Activated T-helper 2 cell treated with anti-CD3 and anti-CD28 coated beads, Interferon-gamma antibody, Interleukin-2, Interleukin-4, amounts not matched to agents 10 μg/mL and 5 μg/mL and 100 μg/mL, durations not matched to agents 14 hours and 24 hours and 36 hours (primary cell): ENCODE measurements at regions not wholly inside any gene's neighbourhood (a gene's known extent, or its start where the extent isn't known, plus 50 kb on each side); places are given as distances from the start of the nearest gene placed in this dataset.

Source experiments
- DNase-seq: peaks from one replicate; pipeline ENCODE4 v3.0.0; 2021; ENCODE audit warnings: low spot score
- H3K27ac Mint-ChIP-seq: one replicate; pipeline ENCODE4 v1.8.0; 2021; ENCODE audit warnings: mixed read lengths
- H3K27me3 Mint-ChIP-seq: one replicate; pipeline ENCODE4 v1.8.0; 2021; ENCODE audit warnings: low read depth, mixed read lengths
- H3K36me3 Mint-ChIP-seq: one replicate; pipeline ENCODE4 v1.8.0; 2021; ENCODE audit warnings: low read depth, mixed read lengths
- H3K4me1 Mint-ChIP-seq: one replicate; pipeline ENCODE4 v1.8.0; 2021; ENCODE audit warnings: low read depth, mixed read lengths
- H3K4me3 Mint-ChIP-seq: one replicate; pipeline ENCODE4 v1.8.0; 2021; ENCODE audit warnings: low read depth, mild to moderate bottlenecking, moderate library complexity, mixed read lengths
- H3K9me3 Mint-ChIP-seq: one replicate; pipeline ENCODE4 v1.8.0; 2021; ENCODE audit warnings: mixed read lengths
- intact Hi-C: fragments of 100-400 bp; cut with micrococcal nuclease; formaldehyde crosslinking; loops from one replicate; pipeline ENCODE4 v1.15.1; 2023

DNA sequence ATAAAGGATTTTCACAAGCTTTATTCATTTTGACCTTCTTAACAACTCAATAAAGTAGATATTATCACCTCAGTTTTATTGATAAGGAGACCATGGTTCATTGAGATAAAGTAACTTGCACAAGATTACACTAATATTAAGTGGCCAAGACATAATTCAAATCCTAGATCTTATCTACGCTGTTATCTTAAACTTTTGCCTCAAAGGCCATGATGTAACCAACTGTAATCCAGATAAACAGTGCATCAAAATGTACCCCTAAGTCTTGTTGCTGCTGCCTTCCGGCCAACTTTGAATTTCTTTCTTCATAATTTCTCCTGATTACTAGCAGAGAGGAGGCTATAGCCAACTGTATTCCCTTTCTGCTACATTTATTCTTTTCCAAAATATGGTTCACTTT lies 1094.8 kb upstream of the PIK3C3 start:
- intact Hi-C loops = no loop called here

DNA sequence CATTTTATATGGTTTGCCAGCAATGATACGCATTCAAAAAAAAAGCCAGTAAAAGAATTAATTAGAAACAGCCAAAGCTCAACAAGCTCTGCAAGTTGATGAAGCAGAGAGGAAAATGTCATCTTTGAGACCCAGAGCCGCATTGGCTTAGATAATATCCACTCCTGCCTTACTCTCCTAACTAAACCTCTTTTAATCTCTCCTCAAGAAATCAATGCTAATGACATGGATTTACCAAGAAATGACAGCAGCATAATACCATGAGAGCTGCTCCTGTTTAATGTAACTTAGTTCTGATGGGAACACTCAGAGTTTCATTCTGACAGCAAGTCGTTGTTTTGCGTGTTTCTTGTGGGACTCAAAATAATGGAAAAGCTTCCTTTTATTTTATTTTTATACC lies 1099.4 kb upstream of the PIK3C3 start:
- no peak overlapping the region for H3K27ac Mint-ChIP-seq
- peaks cover 38% of the 10 kb centered on the region for H3K9me3 Mint-ChIP-seq
- no peaks in the 10 kb centered on the region for H3K4me1 Mint-ChIP-seq
- no peak for DNase-seq
- intact Hi-C loops = no loop called here
- no peak overlapping the region for H3K4me3 Mint-ChIP-seq
- H3K27me3 Mint-ChIP-seq = no peaks in the 10 kb centered on the region
- H3K36me3 Mint-ChIP-seq = no peaks in the 10 kb centered on the region

More for the DNA sequence above, 1094.8 kb upstream of the PIK3C3 start:
- Mint-ChIP-seq H3K4me3 (no peak overlapping the region), H3K36me3 (no peaks in the 10 kb centered on the region), H3K4me1 (no peaks in the 10 kb centered on the region), H3K27me3 (no peaks in the 10 kb centered on the region), H3K9me3 (peaks cover 54% of the 10 kb centered on the region), H3K27ac (no peak overlapping the region)
- DNase-seq = no peak

DNA sequence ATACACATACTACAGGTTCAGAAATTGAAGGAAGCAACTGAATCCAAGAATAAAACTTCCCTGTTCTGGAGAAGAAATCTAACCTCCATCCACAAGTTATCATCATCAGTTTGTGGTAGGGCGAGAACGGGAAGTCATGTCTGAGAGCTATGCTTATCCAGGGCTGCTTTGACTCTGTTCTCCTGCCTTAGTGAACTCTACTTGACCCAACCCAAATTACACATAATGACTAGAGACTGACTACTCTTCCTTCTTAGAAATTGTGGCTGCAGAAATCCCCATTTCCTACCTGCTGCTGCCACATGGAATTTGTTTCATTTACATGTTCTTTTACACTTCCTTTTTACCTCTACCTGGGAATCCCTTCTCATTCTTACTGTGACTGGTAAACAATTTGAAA lies 1102.6 kb upstream of the PIK3C3 start:
- Mint-ChIP-seq H3K4me3 (no peak overlapping the region), H3K27ac (no peak overlapping the region), H3K27me3 (no peaks in the 10 kb centered on the region), H3K9me3 (peaks cover 36% of the 10 kb centered on the region), H3K4me1 (no peaks in the 10 kb centered on the region), H3K36me3 (no peaks in the 10 kb centered on the region)
- DNase-seq = no peak
- intact Hi-C loops = no loop called here

DNA sequence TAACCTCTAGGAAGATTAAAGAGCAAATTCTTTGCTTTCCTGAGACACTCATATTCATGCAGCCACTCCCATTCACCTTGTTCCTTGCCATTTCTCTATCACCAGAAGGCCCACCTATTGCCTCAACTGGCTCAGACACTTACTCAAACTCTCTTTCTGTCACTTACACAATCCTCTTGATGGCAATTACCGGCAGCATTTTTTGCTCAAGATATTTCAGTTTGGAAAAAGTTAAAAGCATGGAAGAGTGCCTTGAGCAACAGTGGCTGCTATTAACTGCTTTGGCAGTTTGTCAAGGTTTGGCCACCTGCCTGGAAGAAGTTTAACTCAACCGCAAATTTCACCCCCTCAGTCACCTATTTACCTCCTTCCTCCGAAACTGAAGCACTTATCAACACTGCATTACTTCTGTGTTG lies 1104.0 kb upstream of the PIK3C3 start:
- no peak overlapping the region for H3K4me3 Mint-ChIP-seq
- H3K4me1 Mint-ChIP-seq = no peaks in the 10 kb centered on the region
- no peaks in the 10 kb centered on the region for H3K36me3 Mint-ChIP-seq
- H3K27ac Mint-ChIP-seq = no peak overlapping the region
- H3K9me3 Mint-ChIP-seq = peaks cover 23% of the 10 kb centered on the region
- intact Hi-C loops = no loop called here
- no peak for DNase-seq
- no peaks in the 10 kb centered on the region for H3K27me3 Mint-ChIP-seq

DNA sequence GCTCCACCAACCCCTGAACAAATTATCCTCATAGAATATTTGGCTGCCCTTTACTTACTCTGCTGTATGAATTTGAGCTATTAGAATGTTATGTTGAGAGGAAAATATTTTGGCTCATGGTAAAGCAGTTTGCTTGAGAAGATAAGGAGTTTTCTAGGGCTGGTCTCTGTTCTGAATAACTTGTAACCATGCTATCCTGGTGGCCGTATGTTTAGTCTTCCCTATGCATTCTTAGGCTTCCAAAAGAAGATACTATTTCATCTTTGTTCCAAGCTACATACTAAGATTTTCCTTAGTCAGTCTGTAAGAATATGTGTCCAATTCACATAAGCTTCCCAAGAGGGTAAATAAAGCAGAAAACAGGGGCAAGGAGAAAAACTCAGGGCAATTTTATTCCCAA lies 1105.1 kb upstream of the PIK3C3 start:
- Mint-ChIP-seq H3K4me1 (no peaks in the 10 kb centered on the region), H3K36me3 (no peaks in the 10 kb centered on the region), H3K27me3 (no peaks in the 10 kb centered on the region), H3K4me3 (no peak overlapping the region), H3K9me3 (peaks cover 14% of the 10 kb centered on the region), H3K27ac (no peak overlapping the region)
- no peak for DNase-seq
- intact Hi-C loops = no loop called here

DNA sequence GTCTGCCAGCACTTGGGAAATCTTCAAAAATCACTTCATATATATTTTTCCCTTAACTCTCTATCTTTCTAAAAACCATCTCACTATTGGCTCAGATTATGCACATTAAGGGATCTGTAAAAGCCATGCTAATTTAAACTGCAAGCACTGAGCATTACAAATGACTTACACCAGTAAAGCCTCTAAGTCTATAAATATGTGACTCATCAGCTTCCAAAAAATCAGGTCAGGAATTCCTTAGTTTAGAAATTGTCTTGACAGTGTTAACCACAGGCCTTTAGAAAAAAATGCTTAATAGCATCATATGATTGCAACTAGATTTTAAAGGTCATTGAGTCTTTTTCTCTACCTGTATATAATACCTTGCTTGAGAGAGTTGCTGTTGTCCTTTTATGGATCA lies 1113.6 kb upstream of the PIK3C3 start:
- Mint-ChIP-seq H3K36me3 (no peaks in the 10 kb centered on the region), H3K27ac (no peak overlapping the region), H3K9me3 (peaks cover 42% of the 10 kb centered on the region), H3K4me3 (no peak overlapping the region), H3K4me1 (no peaks in the 10 kb centered on the region), H3K27me3 (no peaks in the 10 kb centered on the region)
- DNase-seq = no peak
- intact Hi-C loops = no loop called here

DNA sequence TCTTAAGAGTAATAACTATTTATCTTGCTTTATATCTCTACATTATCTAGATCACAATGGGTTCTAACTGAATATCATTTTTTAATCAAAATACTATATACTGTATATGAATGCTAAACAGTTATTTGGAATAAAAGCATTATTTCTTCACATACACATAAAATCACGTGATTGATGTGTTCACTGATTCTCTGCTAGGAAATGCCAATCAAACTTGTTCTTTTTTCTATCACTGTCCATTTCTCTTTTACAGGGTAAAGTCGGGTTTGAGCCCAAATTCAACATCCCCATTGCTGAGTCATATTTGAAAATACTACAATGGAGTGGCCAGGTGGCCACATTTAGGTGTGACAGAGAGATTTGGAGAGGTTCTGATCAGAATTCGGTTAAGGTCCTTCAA lies 1114.0 kb upstream of the PIK3C3 start:
- Mint-ChIP-seq H3K27me3 (no peaks in the 10 kb centered on the region), H3K9me3 (peaks cover 42% of the 10 kb centered on the region), H3K27ac (no peak overlapping the region), H3K36me3 (no peaks in the 10 kb centered on the region), H3K4me1 (no peaks in the 10 kb centered on the region), H3K4me3 (no peak overlapping the region)
- intact Hi-C loops = no loop called here
- DNase-seq = no peak

DNA sequence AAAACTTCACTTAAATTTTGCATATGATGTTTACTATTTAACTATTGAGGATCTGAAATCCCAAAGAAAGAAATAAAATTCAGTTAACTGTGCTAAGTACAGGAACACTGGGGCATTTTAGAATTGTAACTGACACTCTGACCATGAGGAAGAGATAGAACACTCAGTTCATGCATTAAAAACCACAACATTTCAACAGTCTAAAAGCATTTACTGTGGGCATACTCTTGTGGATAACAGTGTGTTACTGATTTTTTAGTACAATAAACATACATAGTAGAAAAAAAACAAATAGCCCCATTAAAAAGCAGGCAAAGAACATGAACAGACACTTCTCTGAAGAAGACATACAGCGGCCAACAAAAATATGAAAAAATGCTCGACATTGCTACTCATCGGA lies 1122.7 kb upstream of the PIK3C3 start:
- no peaks in the 10 kb centered on the region for H3K4me1 Mint-ChIP-seq
- H3K4me3 Mint-ChIP-seq = no peak overlapping the region
- H3K9me3 Mint-ChIP-seq = peaks cover 6% of the 10 kb centered on the region
- no peak for DNase-seq
- H3K36me3 Mint-ChIP-seq = no peaks in the 10 kb centered on the region
- H3K27ac Mint-ChIP-seq = no peak overlapping the region
- H3K27me3 Mint-ChIP-seq = no peaks in the 10 kb centered on the region
- intact Hi-C loops = no loop called here

DNA sequence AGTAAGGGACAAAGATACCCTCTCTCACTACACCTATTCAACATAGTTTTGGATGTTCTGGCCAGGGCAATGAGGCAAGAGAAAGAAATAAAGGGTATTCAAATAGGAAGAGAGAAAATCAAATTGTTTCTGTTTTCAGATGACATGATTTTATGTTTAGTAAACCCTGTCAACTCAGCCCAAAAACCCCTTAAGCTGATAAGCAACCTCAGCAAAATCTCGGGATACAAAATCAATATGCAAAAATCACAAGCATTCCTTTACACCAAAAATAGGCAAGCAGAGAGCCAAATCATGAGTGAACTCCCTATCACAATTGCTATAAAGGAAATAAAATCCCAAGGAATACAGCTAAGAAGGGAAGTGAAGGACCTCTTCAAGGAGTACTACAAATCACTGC lies 1130.7 kb upstream of the PIK3C3 start:
- Mint-ChIP-seq H3K4me1 (no peaks in the 10 kb centered on the region), H3K27ac (no peak overlapping the region), H3K4me3 (no peak overlapping the region), H3K36me3 (no peaks in the 10 kb centered on the region), H3K9me3 (peaks cover 31% of the 10 kb centered on the region), H3K27me3 (no peaks in the 10 kb centered on the region)
- intact Hi-C loops = no loop called here
- DNase-seq = no peak

DNA sequence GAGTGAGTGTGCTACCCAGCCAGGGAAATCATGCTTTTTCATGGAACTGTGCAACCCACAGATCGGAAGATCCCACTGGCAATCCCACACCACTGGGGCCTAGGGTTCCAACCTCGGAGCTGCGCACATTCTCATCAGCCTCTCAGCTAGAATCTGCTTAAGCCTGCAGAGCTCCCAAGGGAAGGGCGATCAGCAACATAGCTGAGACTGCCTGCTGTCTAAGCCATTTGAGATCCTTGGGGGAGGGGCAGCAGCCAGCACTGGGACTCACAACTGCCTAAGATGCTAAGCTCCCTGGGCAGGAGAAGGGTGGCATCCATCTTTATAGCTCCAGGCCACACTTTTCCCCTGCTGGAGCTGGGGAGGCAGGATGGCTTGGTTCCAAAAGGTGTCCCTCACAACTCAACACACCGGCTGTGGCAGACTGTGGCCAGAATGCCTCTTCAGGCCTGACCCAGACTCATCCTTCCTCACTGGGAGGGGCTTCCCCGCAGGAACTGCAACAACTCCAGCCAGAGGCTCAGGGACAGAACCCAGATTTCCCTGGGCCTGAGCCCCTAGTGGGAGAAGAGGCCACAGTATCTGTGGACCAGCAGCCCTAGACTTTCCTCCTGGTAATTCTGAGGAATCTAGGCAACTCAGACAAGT lies 1133.3 kb upstream of the PIK3C3 start:
- intact Hi-C loops = no loop called here
- no peaks in the 10 kb centered on the region for H3K36me3 Mint-ChIP-seq
- H3K4me1 Mint-ChIP-seq = no peaks in the 10 kb centered on the region
- H3K27ac Mint-ChIP-seq = no peak overlapping the region
- DNase-seq = no peak
- no peaks in the 10 kb centered on the region for H3K27me3 Mint-ChIP-seq
- no peak overlapping the region for H3K4me3 Mint-ChIP-seq
- H3K9me3 Mint-ChIP-seq = peaks cover 37% of the 10 kb centered on the region

DNA sequence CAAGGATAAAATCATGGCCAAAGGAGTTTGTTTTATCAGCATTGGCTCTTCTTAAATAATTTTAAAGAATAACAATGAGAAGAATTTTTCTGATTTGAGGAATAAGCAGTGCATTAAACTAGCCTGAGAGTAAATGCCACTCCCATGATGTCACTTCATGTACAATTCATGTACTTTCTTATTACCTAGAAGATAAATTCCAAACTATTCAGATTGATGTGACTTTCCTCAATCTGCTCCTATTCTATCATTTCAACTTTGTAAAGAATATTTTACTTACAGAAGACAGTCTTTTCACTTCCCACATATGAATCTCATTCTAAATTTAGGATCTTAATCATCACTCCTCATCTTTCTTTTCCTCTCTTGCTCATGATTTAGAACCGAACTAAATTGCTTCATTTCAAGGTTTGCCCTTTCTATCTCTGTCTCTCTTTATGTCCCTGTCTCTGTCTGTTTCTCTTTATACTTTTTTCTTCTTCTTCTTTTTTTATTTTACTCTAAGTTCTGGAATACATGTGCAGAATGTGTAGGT lies 1142.0 kb upstream of the PIK3C3 start:
- H3K27me3 Mint-ChIP-seq = no peaks in the 10 kb centered on the region
- H3K4me1 Mint-ChIP-seq = no peaks in the 10 kb centered on the region
- intact Hi-C loops = no loop called here
- no peaks in the 10 kb centered on the region for H3K36me3 Mint-ChIP-seq
- no peak for DNase-seq
- H3K27ac Mint-ChIP-seq = no peak overlapping the region
- peaks cover 16% of the 10 kb centered on the region for H3K9me3 Mint-ChIP-seq
- no peak overlapping the region for H3K4me3 Mint-ChIP-seq

DNA sequence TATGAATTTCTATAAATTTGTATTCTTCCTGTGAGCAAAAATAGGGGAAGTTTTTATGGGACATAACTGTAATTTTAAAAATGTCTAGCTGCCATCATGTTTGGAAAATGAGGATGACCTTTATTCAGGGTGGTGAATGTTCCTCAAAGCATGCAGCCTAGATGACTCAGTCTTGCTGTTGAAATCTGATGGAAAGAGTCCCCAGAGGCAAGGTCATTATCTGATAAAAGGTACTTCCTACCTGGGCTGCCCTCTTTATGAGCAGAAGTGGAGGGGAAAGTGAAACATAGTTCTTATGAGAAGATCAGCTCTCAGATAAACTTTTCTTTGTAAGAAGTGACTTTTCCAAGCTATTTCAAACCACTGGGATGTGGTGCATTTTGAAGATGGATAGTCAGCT lies 1144.7 kb upstream of the PIK3C3 start:
- no peak overlapping the region for H3K27ac Mint-ChIP-seq

DNA sequence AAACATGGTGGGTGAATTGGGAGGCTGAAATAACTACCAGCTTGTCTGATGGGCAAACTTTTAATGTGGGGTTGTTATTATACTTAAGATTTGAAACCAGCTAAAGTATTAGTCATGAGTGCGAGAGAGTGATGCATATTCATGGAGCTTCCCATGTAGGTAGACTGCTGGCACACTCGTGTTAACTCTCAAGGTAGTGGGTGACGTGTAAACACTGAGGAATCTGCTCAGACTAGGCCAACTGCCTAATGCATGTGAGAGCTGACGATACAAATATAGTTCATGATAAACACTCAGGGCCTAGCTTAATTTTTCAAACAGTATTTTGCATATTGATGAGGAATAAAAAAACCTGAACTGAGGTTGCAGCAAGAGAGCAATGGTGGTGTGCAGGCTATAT lies 1165.7 kb upstream of the PIK3C3 start:
- H3K4me1 Mint-ChIP-seq = no peaks in the 10 kb centered on the region
- H3K4me3 Mint-ChIP-seq = no peak overlapping the region
- intact Hi-C loops = no loop called here
- DNase-seq = no peak
- peaks cover 42% of the 10 kb centered on the region for H3K9me3 Mint-ChIP-seq
- H3K27ac Mint-ChIP-seq = no peak overlapping the region
- H3K36me3 Mint-ChIP-seq = no peaks in the 10 kb centered on the region
- no peaks in the 10 kb centered on the region for H3K27me3 Mint-ChIP-seq

More for the DNA sequence above, 1144.7 kb upstream of the PIK3C3 start:
- Mint-ChIP-seq H3K9me3 (peaks cover 7% of the 10 kb centered on the region), H3K27me3 (no peaks in the 10 kb centered on the region), H3K4me1 (no peaks in the 10 kb centered on the region), H3K36me3 (no peaks in the 10 kb centered on the region), H3K4me3 (no peak overlapping the region)
- intact Hi-C loops = no loop called here
- DNase-seq = no peak
